ENCODE measurements at regions not wholly inside any gene's neighbourhood (a gene's known extent, or its start where the extent isn't known, plus 50 kb on each side); places are given as distances from the start of the nearest gene placed in this dataset.

- Histone ChIP-seq H3K4me3 (no peak overlapping the region), H3K9me3 (no peaks in the 10 kb centered on the region), H3K27me3 (no peaks in the 10 kb centered on the region), H3K36me3 (no peaks in the 10 kb centered on the region), H3K4me1 (no peaks in the 10 kb centered on the region), H3K27ac (no peak overlapping the region)
- intact Hi-C loops (cut with DNase I) = no loop called here
- DNase-seq (no peak), ATAC-seq (peak; percentile 25)
- TF ChIP-seq CTCF (IDR thresholded peaks at IDR 0.05) = no peak
Measured at GRCh38 chr14:101101456-101102056, 198.0 kb upstream of the RTL1 start.

- Histone ChIP-seq H3K27ac (no peak overlapping the region), H3K4me1 (no peaks in the 10 kb centered on the region), H3K9me3 (no peaks in the 10 kb centered on the region), H3K27me3 (no peaks in the 10 kb centered on the region), H3K36me3 (no peaks in the 10 kb centered on the region), H3K4me3 (no peak overlapping the region)
- TF ChIP-seq CTCF (IDR thresholded peaks at IDR 0.05) = no peak
- DNase-seq (no peak), ATAC-seq (no peak)
- intact Hi-C loops (cut with DNase I) = no loop called here
Measured at GRCh38 chr14:101102875-101103274, 199.4 kb upstream of the RTL1 start.

- no peak overlapping the region for H3K4me3 ChIP-seq
- ATAC-seq = peak; percentile 19
- H3K9me3 ChIP-seq = no peaks in the 10 kb centered on the region
- peak; percentile 60 for DNase-seq
- no peaks in the 10 kb centered on the region for H3K27me3 ChIP-seq
- no peak overlapping the region for H3K27ac ChIP-seq
- intact Hi-C loops (cut with DNase I) = no loop called here
- no peaks in the 10 kb centered on the region for H3K36me3 ChIP-seq
- TF ChIP-seq CTCF (IDR thresholded peaks at IDR 0.05) = no peak
- no peaks in the 10 kb centered on the region for H3K4me1 ChIP-seq
Measured at GRCh38 chr14:101103321-101103901, 199.9 kb upstream of the RTL1 start.

- H3K4me3 ChIP-seq = no peak overlapping the region
- H3K27ac ChIP-seq = no peak overlapping the region
- ATAC-seq (no peak), DNase-seq (no peak)
- H3K27me3 ChIP-seq = no peaks in the 10 kb centered on the region
- no peaks in the 10 kb centered on the region for H3K9me3 ChIP-seq
- H3K36me3 ChIP-seq = no peaks in the 10 kb centered on the region
- intact Hi-C loops (cut with DNase I) = no loop called here
- no peaks in the 10 kb centered on the region for H3K4me1 ChIP-seq
- TF ChIP-seq CTCF (IDR thresholded peaks at IDR 0.05) = no peak
Measured at GRCh38 chr14:101104485-101104884, 201.0 kb upstream of the RTL1 start.

GRCh38 chr14:101105045-101105444, 201.5 kb upstream of the RTL1 start:
- H3K4me1 ChIP-seq = no peaks in the 10 kb centered on the region
- TF ChIP-seq CTCF (IDR thresholded peaks at IDR 0.05) = no peak
- no peaks in the 10 kb centered on the region for H3K9me3 ChIP-seq
- ATAC-seq = no peak
- H3K27me3 ChIP-seq = no peaks in the 10 kb centered on the region
- no peak overlapping the region for H3K27ac ChIP-seq
- peak; percentile 15 for DNase-seq
- H3K4me3 ChIP-seq = no peak overlapping the region
- H3K36me3 ChIP-seq = no peaks in the 10 kb centered on the region
- intact Hi-C loops (cut with DNase I) = no loop called here

All from upper lobe of right lung (tissue), 1 donor.